ENCODE measurements at regions not wholly inside any gene's neighbourhood (a gene's known extent, or its start where the extent isn't known, plus 50 kb on each side); places are given as distances from the start of the nearest gene placed in this dataset.

DNA sequence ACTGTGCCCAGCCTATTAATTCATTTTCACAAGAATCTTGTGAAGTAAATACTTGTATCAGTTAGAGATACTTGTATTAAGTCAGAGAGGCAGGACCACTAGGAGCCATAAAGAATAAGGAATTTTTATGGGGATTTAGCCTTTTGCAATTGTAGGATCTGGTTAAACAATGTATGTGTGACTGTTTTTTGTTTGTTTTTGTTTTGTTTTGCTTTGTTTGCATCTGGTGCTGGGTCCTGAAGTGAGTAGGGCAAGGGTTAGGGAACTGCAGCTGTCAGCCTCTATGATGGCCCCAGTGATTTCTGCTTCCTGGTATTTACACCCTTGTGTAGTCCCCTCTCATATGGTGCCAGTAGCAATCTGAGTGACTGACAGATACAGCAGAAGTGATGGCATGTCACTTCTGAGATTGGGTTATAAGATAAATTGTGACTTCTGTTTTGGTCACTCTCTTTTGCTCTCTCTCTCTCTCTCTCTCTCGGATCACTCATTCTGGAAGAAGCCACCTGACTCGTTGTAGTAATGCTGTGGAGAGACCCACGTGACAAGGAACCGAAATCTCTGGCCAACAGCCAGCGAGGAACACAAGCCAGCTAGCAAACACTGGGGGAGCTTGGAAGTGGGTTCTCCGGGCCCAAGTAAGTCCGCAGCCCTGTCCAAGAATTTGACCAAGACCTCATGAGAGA is 96.2 kb upstream of the MARK1 start:
- Histone ChIP-seq H3K36me3 (ENCODE audit: insufficient read depth, low read length) (no peaks in the 10 kb centered on the region), H4K20me1 (ENCODE audit: insufficient read depth) (no peaks in the 10 kb centered on the region), H3K4me3 (ENCODE audit: low read length) (no peak overlapping the region), H3F3A (ENCODE audit: insufficient read depth, low read length, poor library complexity, severe bottlenecking) (no peaks in the 10 kb centered on the region), H3K4me2 (ENCODE audit: low read length) (no peak overlapping the region), H3K9ac (ENCODE audit: low read length) (no peak overlapping the region), H2AFZ (ENCODE audit: low read depth, low read length) (no peak overlapping the region), H3K27ac (ENCODE audit: low read length) (no peak overlapping the region), H3K9me2 (ENCODE audit: insufficient read depth, low read length) (no peaks in the 10 kb centered on the region), H3K9me3 (ENCODE audit: low read length) (no peaks in the 10 kb centered on the region), H3K27me3 (ENCODE audit: insufficient read depth, low read depth, low read length) (no peaks in the 10 kb centered on the region), H3K79me2 (replicated peaks; ENCODE audit: insufficient read depth, low read length) (no peaks in the 10 kb centered on the region)
- TF ChIP-seq MXI1 (conservative IDR thresholded peaks at IDR 0.05; ENCODE audit: poor library complexity, severe bottlenecking) (no peak), TAF1 (IDR thresholded peaks at IDR 0.05; ENCODE audit: low read depth) (no peak), EP300 (conservative IDR thresholded peaks at IDR 0.05; ENCODE audit: poor library complexity, severe bottlenecking) (no peak), EZH2 (IDR thresholded peaks at IDR 0.05; ENCODE audit: borderline replicate concordance, insufficient read depth, low read length, poor library complexity, severe bottlenecking) (no peak), POLR2AphosphoS5 (IDR thresholded peaks at IDR 0.05) (no peak), RAD21 (conservative IDR thresholded peaks at IDR 0.05) (no peak)
- TF ChIP-seq, protein P1, sequence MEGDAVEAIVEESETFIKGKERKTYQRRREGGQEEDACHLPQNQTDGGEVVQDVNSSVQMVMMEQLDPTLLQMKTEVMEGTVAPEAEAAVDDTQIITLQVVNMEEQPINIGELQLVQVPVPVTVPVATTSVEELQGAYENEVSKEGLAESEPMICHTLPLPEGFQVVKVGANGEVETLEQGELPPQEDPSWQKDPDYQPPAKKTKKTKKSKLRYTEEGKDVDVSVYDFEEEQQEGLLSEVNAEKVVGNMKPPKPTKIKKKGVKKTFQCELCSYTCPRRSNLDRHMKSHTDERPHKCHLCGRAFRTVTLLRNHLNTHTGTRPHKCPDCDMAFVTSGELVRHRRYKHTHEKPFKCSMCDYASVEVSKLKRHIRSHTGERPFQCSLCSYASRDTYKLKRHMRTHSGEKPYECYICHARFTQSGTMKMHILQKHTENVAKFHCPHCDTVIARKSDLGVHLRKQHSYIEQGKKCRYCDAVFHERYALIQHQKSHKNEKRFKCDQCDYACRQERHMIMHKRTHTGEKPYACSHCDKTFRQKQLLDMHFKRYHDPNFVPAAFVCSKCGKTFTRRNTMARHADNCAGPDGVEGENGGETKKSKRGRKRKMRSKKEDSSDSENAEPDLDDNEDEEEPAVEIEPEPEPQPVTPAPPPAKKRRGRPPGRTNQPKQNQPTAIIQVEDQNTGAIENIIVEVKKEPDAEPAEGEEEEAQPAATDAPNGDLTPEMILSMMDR (IDR thresholded peaks at IDR 0.05; ENCODE audit: poor library complexity, severe bottlenecking) = no peak
- TF ChIP-seq, protein P2, sequence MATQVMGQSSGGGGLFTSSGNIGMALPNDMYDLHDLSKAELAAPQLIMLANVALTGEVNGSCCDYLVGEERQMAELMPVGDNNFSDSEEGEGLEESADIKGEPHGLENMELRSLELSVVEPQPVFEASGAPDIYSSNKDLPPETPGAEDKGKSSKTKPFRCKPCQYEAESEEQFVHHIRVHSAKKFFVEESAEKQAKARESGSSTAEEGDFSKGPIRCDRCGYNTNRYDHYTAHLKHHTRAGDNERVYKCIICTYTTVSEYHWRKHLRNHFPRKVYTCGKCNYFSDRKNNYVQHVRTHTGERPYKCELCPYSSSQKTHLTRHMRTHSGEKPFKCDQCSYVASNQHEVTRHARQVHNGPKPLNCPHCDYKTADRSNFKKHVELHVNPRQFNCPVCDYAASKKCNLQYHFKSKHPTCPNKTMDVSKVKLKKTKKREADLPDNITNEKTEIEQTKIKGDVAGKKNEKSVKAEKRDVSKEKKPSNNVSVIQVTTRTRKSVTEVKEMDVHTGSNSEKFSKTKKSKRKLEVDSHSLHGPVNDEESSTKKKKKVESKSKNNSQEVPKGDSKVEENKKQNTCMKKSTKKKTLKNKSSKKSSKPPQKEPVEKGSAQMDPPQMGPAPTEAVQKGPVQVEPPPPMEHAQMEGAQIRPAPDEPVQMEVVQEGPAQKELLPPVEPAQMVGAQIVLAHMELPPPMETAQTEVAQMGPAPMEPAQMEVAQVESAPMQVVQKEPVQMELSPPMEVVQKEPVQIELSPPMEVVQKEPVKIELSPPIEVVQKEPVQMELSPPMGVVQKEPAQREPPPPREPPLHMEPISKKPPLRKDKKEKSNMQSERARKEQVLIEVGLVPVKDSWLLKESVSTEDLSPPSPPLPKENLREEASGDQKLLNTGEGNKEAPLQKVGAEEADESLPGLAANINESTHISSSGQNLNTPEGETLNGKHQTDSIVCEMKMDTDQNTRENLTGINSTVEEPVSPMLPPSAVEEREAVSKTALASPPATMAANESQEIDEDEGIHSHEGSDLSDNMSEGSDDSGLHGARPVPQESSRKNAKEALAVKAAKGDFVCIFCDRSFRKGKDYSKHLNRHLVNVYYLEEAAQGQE (IDR thresholded peaks at IDR 0.05; ENCODE audit: borderline replicate concordance) = no peak

DNA sequence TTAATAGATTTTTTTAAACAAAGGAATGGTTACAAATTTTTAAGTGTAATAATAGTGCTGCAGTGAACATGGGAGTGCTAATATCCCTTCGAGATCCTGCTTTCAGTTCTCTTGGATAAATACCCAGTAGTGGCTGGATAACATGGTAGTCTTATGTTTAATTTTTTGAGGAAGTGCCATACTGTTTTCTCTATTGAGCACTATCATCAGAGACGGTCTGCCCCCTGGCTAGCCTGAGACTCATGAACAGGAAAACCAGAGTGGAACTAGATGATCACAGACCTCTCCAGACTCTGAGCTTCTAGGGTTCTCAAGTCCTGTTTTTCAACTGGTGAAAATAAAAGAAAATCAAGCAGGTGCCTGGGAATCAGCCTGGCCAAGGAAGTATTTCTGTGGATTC is 97.3 kb upstream of the MARK1 start:
- Histone ChIP-seq H3K9me3 (ENCODE audit: low read length) (no peaks in the 10 kb centered on the region), H3K9ac (ENCODE audit: low read length) (no peak overlapping the region), H3K4me2 (ENCODE audit: low read length) (no peak overlapping the region), H3K27ac (ENCODE audit: low read length) (no peak overlapping the region), H3K36me3 (ENCODE audit: insufficient read depth, low read length) (no peaks in the 10 kb centered on the region), H2AFZ (ENCODE audit: low read depth, low read length) (no peak overlapping the region), H3K9me2 (ENCODE audit: insufficient read depth, low read length) (no peaks in the 10 kb centered on the region), H3K4me3 (ENCODE audit: low read length) (no peak overlapping the region), H3F3A (ENCODE audit: insufficient read depth, low read length, poor library complexity, severe bottlenecking) (no peaks in the 10 kb centered on the region), H3K27me3 (ENCODE audit: insufficient read depth, low read depth, low read length) (no peaks in the 10 kb centered on the region), H3K79me2 (replicated peaks; ENCODE audit: insufficient read depth, low read length) (no peaks in the 10 kb centered on the region), H4K20me1 (ENCODE audit: insufficient read depth) (no peaks in the 10 kb centered on the region)
- TF ChIP-seq, protein P2 (IDR thresholded peaks at IDR 0.05; ENCODE audit: borderline replicate concordance) = no peak
- TF ChIP-seq TAF1 (IDR thresholded peaks at IDR 0.05; ENCODE audit: low read depth) (no peak), SMC3 (conservative IDR thresholded peaks at IDR 0.05; ENCODE audit: poor library complexity) (no peak), EP300 (conservative IDR thresholded peaks at IDR 0.05; ENCODE audit: poor library complexity, severe bottlenecking) (no peak), EZH2 (IDR thresholded peaks at IDR 0.05; ENCODE audit: borderline replicate concordance, insufficient read depth, low read length, poor library complexity, severe bottlenecking) (no peak), MXI1 (conservative IDR thresholded peaks at IDR 0.05; ENCODE audit: poor library complexity, severe bottlenecking) (no peak), RAD21 (conservative IDR thresholded peaks at IDR 0.05) (no peak), POLR2AphosphoS5 (IDR thresholded peaks at IDR 0.05) (no peak)
- TF ChIP-seq, protein P1 (IDR thresholded peaks at IDR 0.05; ENCODE audit: poor library complexity, severe bottlenecking) = no peak
